ENCODE measurements at regions not wholly inside any gene's neighbourhood (a gene's known extent, or its start where the extent isn't known, plus 50 kb on each side); places are given as distances from the start of the nearest gene placed in this dataset.

DNA sequence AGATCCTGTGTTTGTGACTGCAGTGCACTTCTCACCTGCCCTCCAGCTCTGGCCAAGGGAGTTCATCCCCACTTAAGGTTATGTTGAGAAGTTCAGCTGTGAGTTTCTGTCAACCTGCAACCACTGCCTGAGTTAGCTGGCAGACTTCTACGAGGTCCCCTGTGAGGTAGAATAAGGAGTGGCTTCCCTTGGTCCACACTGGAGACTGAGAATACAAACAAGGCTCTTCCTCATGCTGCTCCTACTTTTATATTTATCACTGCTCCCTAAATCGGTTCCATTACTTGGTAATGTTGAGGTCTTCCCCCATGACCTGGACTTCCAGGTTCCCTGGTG is 353.2 kb upstream of the CWC22 start:
- TF ChIP-seq TAF1 (IDR thresholded peaks at IDR 0.05; ENCODE audit: low read depth, low read length) (no peak), PAX5 (IDR thresholded peaks at IDR 0.05; ENCODE audit: insufficient read depth, low read length, severe bottlenecking) (no peak), POLR2A (IDR thresholded peaks at IDR 0.05; ENCODE audit: low read depth, low read length) (no peak), SPI1 (IDR thresholded peaks at IDR 0.05; ENCODE audit: low read depth, low read length) (no peak)
